GM19397 (cell line): ENCODE measurements at regions not wholly inside any gene's neighbourhood (a gene's known extent, or its start where the extent isn't known, plus 50 kb on each side); places are given as distances from the start of the nearest gene placed in this dataset.

Source experiments
- ATAC-seq: cut with Tn5 transposase; IDR thresholded peaks from one replicate; pipeline ENCODE4 v1.9.1; 2021; ENCODE audit warnings: mild to moderate bottlenecking, moderate library complexity; ENCODE audit not compliant: unreplicated experiment

GRCh38 chr2:82317012-82317411, 2012.5 kb upstream of the LRRTM1 start:
- no peak for ATAC-seq

- ATAC-seq = no peak
Observed at GRCh38 chr2:82316586-82316985, 2012.0 kb upstream of the LRRTM1 start.

GRCh38 chr2:82314836-82315472, 2010.4 kb upstream of the LRRTM1 start:
- no peak for ATAC-seq

DNA sequence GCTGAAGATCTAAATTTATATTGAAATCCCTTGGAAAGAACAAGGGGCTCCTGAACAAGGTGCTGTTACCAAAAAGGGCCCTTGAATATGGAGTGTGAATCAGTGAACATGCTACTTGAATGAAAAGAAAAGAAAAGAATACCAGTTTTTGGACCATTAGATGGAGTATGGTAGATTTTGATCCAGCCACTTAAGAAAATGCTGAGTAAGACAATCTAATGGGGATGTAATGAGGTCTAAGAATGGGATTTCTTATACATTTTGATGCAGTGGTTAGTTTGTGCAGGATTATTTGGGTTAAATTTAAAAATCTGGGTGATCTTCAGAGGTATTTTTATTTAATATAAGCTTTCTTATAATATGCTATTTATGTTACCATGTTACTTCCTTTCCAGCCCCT, 2003.0 kb upstream of the LRRTM1 start:
- no peak for ATAC-seq

DNA sequence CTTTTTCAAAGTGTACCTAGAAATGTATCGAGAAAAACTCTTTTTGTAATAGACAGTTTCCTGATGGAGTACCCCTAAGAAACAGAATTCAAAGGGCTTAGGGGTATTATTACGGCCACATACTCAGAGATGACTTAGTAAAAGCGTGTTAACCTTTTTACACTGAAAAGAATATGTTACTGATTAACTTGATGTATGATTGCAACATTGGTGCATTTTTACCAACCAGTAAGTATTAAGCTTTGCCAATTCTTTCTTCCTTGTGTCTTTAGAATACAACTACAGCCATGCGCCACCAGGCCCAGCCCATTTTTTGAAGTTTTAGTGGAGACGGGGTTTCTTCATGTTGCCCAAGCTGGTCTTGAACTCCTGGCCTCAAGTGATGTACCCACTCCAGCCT, 1997.0 kb upstream of the LRRTM1 start:
- ATAC-seq = no peak

DNA sequence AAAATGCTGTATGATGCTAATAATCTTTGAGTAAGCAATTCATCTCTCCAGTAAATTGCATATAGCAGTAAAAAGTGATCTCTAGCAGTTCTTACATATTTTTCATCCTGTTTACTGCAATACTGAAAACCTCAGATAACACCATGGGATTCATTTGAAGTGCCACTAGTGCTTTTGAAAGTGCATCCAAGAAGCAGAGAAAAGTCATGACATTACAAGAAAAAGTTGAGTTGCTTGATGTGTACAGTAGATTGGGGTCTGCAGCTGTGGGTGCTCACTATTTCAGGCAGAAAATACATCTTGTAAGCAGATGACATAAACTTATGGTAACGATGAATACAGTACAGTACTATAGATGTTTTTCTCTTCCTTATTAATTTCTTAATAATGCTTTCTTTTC, 1984.9 kb upstream of the LRRTM1 start:
- no peak for ATAC-seq

DNA sequence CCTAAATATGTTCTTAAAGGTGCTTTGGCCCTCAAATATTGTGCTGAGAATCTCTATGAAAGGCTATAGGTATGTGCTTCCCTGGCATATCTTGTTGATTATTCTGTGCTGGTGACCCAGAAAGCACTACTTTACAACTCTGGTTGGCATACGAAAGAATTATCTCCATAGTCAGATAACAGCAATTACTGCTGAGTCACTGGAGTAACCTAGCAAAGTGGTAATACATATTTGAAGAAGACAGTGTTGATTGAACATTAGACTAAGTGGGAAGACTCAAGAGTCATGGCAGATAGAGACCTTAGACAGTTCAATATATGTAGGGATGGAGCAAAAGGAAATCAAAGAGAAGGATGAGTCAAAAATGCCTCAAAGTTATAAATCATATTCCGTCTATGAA, 1978.5 kb upstream of the LRRTM1 start:
- ATAC-seq = no peak

DNA sequence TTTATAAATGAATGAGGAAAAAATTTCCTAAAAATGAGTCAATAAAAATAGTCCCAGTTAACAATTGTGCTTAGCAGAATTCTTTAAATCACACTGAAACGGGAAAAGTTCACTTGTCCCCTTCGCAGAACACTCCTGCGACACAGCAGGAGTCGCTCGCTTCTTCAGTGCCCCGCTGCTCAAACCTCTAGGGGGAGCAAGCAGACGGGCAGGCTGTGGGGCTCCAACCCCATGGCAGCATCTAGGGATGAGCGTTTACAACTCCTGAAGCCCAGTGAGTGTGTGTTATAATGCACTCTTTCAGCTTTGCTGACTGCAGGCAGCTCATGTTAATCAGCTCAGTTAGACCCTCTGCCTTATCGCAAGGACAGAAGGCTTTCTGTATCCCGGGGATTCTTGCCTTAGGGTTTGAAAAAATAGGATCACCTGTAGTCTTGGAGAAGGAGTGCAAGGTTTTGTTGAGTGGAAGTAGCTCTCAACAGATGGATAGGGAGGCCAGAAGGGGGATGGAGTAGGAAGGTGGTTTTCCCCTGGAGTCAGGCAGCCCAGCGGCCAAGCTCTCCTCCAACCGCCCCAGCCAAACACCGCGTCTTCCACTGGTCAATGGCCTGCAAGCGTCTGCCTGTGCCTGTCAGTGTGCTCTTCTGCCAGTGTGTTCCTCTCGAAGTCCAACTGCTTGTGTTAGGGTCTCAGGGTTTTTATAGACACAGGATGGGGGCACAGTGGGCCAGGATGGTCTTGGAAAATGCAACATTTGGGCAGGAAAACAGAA, 1977.7 kb upstream of the LRRTM1 start:
- no peak for ATAC-seq

- ATAC-seq = no peak
Observed at GRCh38 chr2:82279367-82279766, 1974.8 kb upstream of the LRRTM1 start.

- ATAC-seq = no peak
Observed at GRCh38 chr2:82278416-82278815, 1973.9 kb upstream of the LRRTM1 start.

DNA sequence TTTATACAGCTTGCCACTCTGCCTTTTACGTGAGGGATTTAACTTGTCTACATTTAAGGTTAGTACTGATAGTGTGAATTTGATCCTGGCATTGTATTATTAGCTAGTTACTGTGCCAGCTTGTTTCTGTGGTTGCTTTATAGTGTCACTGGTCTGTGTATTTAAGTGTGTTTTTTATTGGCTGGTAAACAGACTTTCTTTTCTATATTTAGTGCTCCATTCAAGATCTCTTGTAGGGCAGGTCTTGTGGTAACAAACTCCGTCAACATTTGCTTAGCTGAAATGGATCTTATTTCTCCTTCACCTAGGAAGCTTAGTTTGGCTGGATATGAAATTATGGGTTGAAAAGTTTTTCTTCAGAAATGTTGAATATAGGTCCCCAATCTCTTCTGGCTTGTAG, 1971.0 kb upstream of the LRRTM1 start:
- no peak for ATAC-seq

- no peak for ATAC-seq
Observed at GRCh38 chr2:82268446-82268845, 1963.9 kb upstream of the LRRTM1 start.

DNA sequence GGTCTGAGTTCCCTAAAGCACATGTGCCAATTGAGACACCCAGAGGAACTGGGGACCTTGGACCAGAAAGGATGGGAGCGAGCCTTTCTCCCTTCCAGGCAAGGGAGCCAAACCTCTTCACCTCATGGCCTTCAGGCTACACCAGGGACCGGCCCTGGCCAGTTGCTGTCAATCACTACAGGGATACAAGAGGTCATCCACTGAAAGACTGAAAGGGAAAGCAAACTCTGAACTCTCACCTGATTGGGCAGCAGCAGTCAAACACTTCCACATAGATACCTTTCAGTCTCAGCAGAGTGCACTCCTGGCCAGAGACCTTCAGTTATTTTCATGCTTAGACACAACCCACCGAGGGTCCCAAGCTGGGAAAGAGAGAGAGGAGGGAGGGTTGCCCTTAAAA, 1956.0 kb upstream of the LRRTM1 start:
- no peak for ATAC-seq

DNA sequence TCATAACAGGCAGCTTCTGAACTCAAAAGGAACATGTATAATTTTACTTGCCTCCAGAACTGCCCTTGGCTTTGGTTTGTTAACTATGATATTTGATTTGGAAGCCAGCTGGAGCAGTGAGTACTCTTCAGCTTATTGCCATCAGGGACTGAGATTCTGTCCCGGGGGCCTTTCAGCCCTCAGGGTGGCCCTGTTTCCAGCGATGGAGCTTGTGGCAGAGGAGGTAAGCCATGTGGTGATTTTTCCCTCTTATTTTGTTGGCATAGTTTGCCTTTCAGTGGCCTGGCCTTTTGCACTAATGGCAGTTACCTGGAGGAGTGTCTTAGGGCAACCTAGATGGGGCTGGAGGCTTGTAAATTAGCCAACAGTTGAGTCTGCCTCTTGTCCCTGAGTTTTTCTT, 1955.0 kb upstream of the LRRTM1 start:
- no peak for ATAC-seq

- no peak for ATAC-seq
Observed at GRCh38 chr2:82257796-82258555, 1953.4 kb upstream of the LRRTM1 start.

DNA sequence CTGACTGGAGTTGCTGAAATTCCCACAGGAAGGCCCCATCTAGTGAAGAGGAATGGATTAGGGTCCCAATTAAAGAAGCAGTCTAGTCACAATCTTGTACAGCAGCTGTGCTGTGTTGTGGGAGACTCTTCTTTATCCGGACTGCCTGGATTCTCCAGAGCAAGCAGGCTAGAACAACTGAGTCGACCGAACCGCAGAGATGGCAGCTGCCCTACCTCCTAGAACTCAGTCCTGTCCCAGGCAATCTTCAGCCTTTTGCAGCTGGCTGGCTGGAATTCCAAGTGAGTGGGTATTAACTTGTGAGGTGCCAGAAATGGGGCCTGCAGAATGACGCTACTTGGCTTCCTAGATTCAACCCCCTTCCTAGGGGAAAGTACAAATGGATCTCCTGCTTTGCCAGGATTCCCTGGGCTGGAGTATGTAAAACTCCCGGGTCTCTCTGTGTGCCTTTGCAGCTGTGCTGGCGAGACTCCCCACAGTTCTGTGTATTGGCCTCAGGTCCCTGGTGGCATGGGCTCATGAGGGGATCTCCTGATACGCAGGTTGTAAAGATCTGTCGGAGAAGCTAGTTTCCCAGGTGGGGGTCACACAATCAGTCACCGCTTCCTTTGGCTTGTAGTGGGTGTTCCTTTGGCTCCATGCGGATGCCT, 1952.6 kb upstream of the LRRTM1 start:
- ATAC-seq = no peak

GRCh38 chr2:82256288-82256687, 1951.7 kb upstream of the LRRTM1 start:
- no peak for ATAC-seq

DNA sequence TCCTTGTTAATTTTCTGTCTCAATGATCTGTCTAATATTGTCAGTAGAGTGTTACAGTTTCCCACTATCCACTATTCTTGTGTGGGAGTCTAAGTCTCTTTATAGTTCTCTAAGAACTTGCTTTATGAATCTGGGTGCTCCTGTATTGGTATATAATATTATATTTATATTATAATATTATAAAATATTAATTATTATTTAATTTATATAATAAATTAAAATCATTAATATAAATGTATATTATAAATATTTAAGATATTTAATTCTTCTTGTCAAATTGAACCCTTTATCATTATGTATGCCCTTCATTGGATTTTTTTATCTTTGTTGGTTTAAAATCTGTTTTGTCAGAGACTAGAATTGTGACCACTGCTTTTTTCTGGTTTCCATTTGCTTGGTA, 1950.2 kb upstream of the LRRTM1 start:
- ATAC-seq = no peak

- no peak for ATAC-seq
Observed at GRCh38 chr2:82246220-82246775, 1941.7 kb upstream of the LRRTM1 start.

DNA sequence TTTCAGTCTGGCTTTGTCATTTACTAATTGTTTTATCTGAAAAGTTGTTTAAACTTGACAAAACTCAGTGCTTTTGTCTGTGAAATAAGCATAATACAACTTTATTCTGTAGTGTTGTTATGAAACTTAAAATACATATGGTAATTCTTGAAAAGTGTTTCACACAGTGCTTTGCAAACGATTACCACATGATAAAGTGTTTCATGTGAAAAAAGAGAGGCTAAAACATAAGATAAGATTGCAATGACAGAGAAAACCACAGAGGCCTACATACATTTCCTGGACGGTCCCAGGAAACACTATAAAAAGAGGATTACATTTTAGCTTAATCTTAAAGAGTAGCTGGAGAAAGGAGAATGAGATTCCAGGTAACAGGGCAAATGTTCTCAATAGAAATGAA, 1934.6 kb upstream of the LRRTM1 start:
- ATAC-seq = no peak

GRCh38 chr2:82237994-82238662, 1933.6 kb upstream of the LRRTM1 start:
- no peak for ATAC-seq
